PC-3 (cell line): ENCODE measurements at regions not wholly inside any gene's neighbourhood (a gene's known extent, or its start where the extent isn't known, plus 50 kb on each side); places are given as distances from the start of the nearest gene placed in this dataset.

Experiments used
- CTCF ChIP-seq: fragments of 300-600 bp; sonication (generic); conservative IDR thresholded peaks from 2 replicates; pipeline ENCODE4 v1.5.1; 2017; ENCODE audit warnings: antibody characterized with exemption, low read depth, mild to moderate bottlenecking, low read length
- EZH2 ChIP-seq: fragments of 300-600 bp; sonication (generic); IDR thresholded peaks from one replicate; pipeline ENCODE4 v1.6.1; 2017; ENCODE audit warnings: antibody characterized with exemption, mild to moderate bottlenecking, low read length; ENCODE audit not compliant: unreplicated experiment

- TF ChIP-seq CTCF (no peak), EZH2 (no peak)
Observed at GRCh38 chr16:52283018-52283417, 263.9 kb downstream of the TOX3 start.
